CD4-positive, CD25-positive, alpha-beta regulatory T cell (primary cell): ENCODE measurements at regions not wholly inside any gene's neighbourhood (a gene's known extent, or its start where the extent isn't known, plus 50 kb on each side); places are given as distances from the start of the nearest gene placed in this dataset.

Experiments used
- ATAC-seq, 2 donors: fragments of 150-1000 bp; cut with Tn5 transposase; one replicate each; pipeline ENCODE4 v1.10.0; 2021; ENCODE audit warnings: low read depth in 2 of 2, moderate number of reproducible peaks in 2 of 2, moderate library complexity in 1 of 2
- DNase-seq, 3 donors: peaks; one replicate each; pipeline versions ENCODE4 v3.0.0 to v3.0.0-alpha.2; 2012 to 2022; ENCODE audit warnings: mixed read lengths in 1 of 3
- H3K27ac ChIP-seq: one replicate; pipeline ENCODE4 v1.7.0; 2013; ENCODE audit warnings: mild to moderate bottlenecking, low read length; ENCODE audit not compliant: insufficient read depth, poor library complexity, severe bottlenecking
- H3K27me3 ChIP-seq: one replicate; pipeline ENCODE4 v1.7.0; 2013; ENCODE audit warnings: low read length; ENCODE audit not compliant: control insufficient read depth, insufficient read depth
- H3K36me3 ChIP-seq: one replicate; pipeline ENCODE4 v1.7.0; 2013; ENCODE audit warnings: mild to moderate bottlenecking, low read length, moderate library complexity; ENCODE audit not compliant: control insufficient read depth, insufficient read depth
- H3K4me1 ChIP-seq: 2 replicates; pipeline ENCODE4 v1.7.0; 2013; ENCODE audit warnings: mild to moderate bottlenecking, low read length; ENCODE audit not compliant: insufficient read depth, control insufficient read depth, poor library complexity, severe bottlenecking
- H3K4me3 ChIP-seq: one replicate; pipeline ENCODE4 v1.7.0; 2013; ENCODE audit warnings: low read depth, mild to moderate bottlenecking, low read length, moderate library complexity
- H3K9me3 ChIP-seq, 2 experiments: 1 replicate in 1 of 2; 2 replicates in 1 of 2; pipeline ENCODE4 v1.7.0; 2013; ENCODE audit warnings: low read length in 2 of 2, mild to moderate bottlenecking in 1 of 2, moderate library complexity in 1 of 2; ENCODE audit not compliant: control insufficient read depth in 2 of 2
- H3K27ac Mint-ChIP-seq, 3 donors: one replicate each; pipeline ENCODE4 v1.8.0; 2020 to 2022; ENCODE audit warnings: mild to moderate bottlenecking in 3 of 3, mixed read lengths in 3 of 3, moderate library complexity in 2 of 3
- H3K27me3 Mint-ChIP-seq: one replicate; pipeline ENCODE4 v1.8.0; 2022; ENCODE audit warnings: mild to moderate bottlenecking, mixed read lengths
- H3K36me3 Mint-ChIP-seq: one replicate; pipeline ENCODE4 v1.8.0; 2020; ENCODE audit warnings: mixed read lengths
- H3K4me1 Mint-ChIP-seq, 4 donors: one replicate each; pipeline ENCODE4 v1.8.0; 2020 to 2022; ENCODE audit warnings: mixed read lengths in 4 of 4, mild to moderate bottlenecking in 1 of 4
- H3K4me3 Mint-ChIP-seq, 4 donors: one replicate each; pipeline ENCODE4 v1.8.0; 2020 to 2022; ENCODE audit warnings: mild to moderate bottlenecking in 4 of 4, mixed read lengths in 4 of 4, moderate library complexity in 3 of 4
- H3K9me3 Mint-ChIP-seq, 7 donors: one replicate each; pipeline ENCODE4 v1.8.0; 2020 to 2022; ENCODE audit warnings: mixed read lengths in 7 of 7, mild to moderate bottlenecking in 3 of 7, moderate library complexity in 2 of 7

- DNase-seq (no peak), ATAC-seq (no peak)
- H3K4me1 Mint-ChIP-seq, result no peaks in the 10 kb centered on the region
- H3K27ac Mint-ChIP-seq, result no peak overlapping the region
- no peak overlapping the region for H3K4me3 Mint-ChIP-seq
- H3K4me3 ChIP-seq, result no peak overlapping the region
- no peaks in the 10 kb centered on the region for H3K9me3 ChIP-seq
- no peaks in the 10 kb centered on the region for H3K27me3 ChIP-seq
- no peaks in the 10 kb centered on the region for H3K36me3 Mint-ChIP-seq
- H3K36me3 ChIP-seq, result no peaks in the 10 kb centered on the region
- peaks cover 0 to 3% (median 0%) of the 10 kb centered on the region in 7 donors for H3K9me3 Mint-ChIP-seq
- H3K27ac ChIP-seq, result no peak overlapping the region
- H3K27me3 Mint-ChIP-seq, result no peaks in the 10 kb centered on the region
- no peaks in the 10 kb centered on the region for H3K4me1 ChIP-seq
Measured at GRCh38 chr12:104856531-104856930, 101.6 kb downstream of the SLC41A2 start.

- ATAC-seq, result no peak
- Mint-ChIP-seq H3K9me3 (peaks cover 0 to 3% (median 0%) of the 10 kb centered on the region in 7 donors), H3K4me1 (no peaks in the 10 kb centered on the region), H3K4me3 (no peak overlapping the region), H3K27ac (no peak overlapping the region), H3K36me3 (no peaks in the 10 kb centered on the region), H3K27me3 (no peaks in the 10 kb centered on the region)
- no peaks in the 10 kb centered on the region for H3K4me1 ChIP-seq
- no peaks in the 10 kb centered on the region for H3K27me3 ChIP-seq
- H3K9me3 ChIP-seq, result no peaks in the 10 kb centered on the region
- H3K4me3 ChIP-seq, result no peak overlapping the region
- H3K27ac ChIP-seq, result no peak overlapping the region
- no peak for DNase-seq
- no peaks in the 10 kb centered on the region for H3K36me3 ChIP-seq
Measured at GRCh38 chr12:104855599-104855998, 102.5 kb downstream of the SLC41A2 start.

GRCh38 chr12:104852896-104853295 lies 105.2 kb downstream of the SLC41A2 start:
- Mint-ChIP-seq H3K4me1 (no peaks in the 10 kb centered on the region), H3K9me3 (no peaks in the 10 kb centered on the region), H3K27me3 (no peaks in the 10 kb centered on the region), H3K36me3 (no peaks in the 10 kb centered on the region), H3K4me3 (no peak overlapping the region), H3K27ac (no peak overlapping the region)
- H3K4me1 ChIP-seq, result no peaks in the 10 kb centered on the region
- no peak overlapping the region for H3K4me3 ChIP-seq
- no peaks in the 10 kb centered on the region for H3K36me3 ChIP-seq
- DNase-seq (no peak), ATAC-seq (no peak)
- no peaks in the 10 kb centered on the region for H3K9me3 ChIP-seq
- H3K27me3 ChIP-seq, result no peaks in the 10 kb centered on the region
- no peak overlapping the region for H3K27ac ChIP-seq

- Histone ChIP-seq H3K4me1 (no peaks in the 10 kb centered on the region), H3K27ac (no peak overlapping the region), H3K36me3 (no peaks in the 10 kb centered on the region), H3K4me3 (no peak overlapping the region), H3K27me3 (no peaks in the 10 kb centered on the region), H3K9me3 (no peaks in the 10 kb centered on the region)
- ATAC-seq, result no peak
- no peak for DNase-seq
- H3K36me3 Mint-ChIP-seq, result no peaks in the 10 kb centered on the region
- H3K4me3 Mint-ChIP-seq, result no peak overlapping the region
- no peaks in the 10 kb centered on the region for H3K27me3 Mint-ChIP-seq
- H3K27ac Mint-ChIP-seq, result no peak overlapping the region
- no peaks in the 10 kb centered on the region for H3K9me3 Mint-ChIP-seq
- H3K4me1 Mint-ChIP-seq, result no peaks in the 10 kb centered on the region
Measured at GRCh38 chr12:104852102-104852501, 106.0 kb downstream of the SLC41A2 start.

- H3K27ac Mint-ChIP-seq, result no peak overlapping the region
- DNase-seq, result no peak
- no peaks in the 10 kb centered on the region for H3K4me1 Mint-ChIP-seq
- no peak for ATAC-seq
- no peak overlapping the region for H3K4me3 Mint-ChIP-seq
- no peaks in the 10 kb centered on the region for H3K36me3 Mint-ChIP-seq
- no peaks in the 10 kb centered on the region for H3K9me3 Mint-ChIP-seq
- no peaks in the 10 kb centered on the region for H3K27me3 Mint-ChIP-seq
- Histone ChIP-seq H3K4me3 (no peak overlapping the region), H3K36me3 (no peaks in the 10 kb centered on the region), H3K27ac (no peak overlapping the region), H3K4me1 (no peaks in the 10 kb centered on the region), H3K9me3 (no peaks in the 10 kb centered on the region), H3K27me3 (no peaks in the 10 kb centered on the region)
Measured at GRCh38 chr12:104850781-104851180, 107.3 kb downstream of the SLC41A2 start.

- Mint-ChIP-seq H3K27ac (no peak overlapping the region), H3K4me3 (no peak overlapping the region)
Measured at GRCh38 chr12:104846056-104846767, 111.9 kb downstream of the SLC41A2 start.

GRCh38 chr12:104844123-104844522 lies 114.0 kb downstream of the SLC41A2 start:
- no peaks in the 10 kb centered on the region for H3K36me3 Mint-ChIP-seq
- no peaks in the 10 kb centered on the region for H3K9me3 Mint-ChIP-seq
- no peak overlapping the region for H3K27ac Mint-ChIP-seq
- no peak overlapping the region for H3K4me3 Mint-ChIP-seq
- no peak for DNase-seq
- Histone ChIP-seq H3K27ac (no peak overlapping the region), H3K9me3 (no peaks in the 10 kb centered on the region), H3K4me3 (no peak overlapping the region), H3K36me3 (no peaks in the 10 kb centered on the region), H3K4me1 (no peaks in the 10 kb centered on the region), H3K27me3 (no peaks in the 10 kb centered on the region)
- H3K4me1 Mint-ChIP-seq, result no peaks in the 10 kb centered on the region
- ATAC-seq, result no peak
- H3K27me3 Mint-ChIP-seq, result peaks cover 4% of the 10 kb centered on the region

More at GRCh38 chr12:104846056-104846767, 111.9 kb downstream of the SLC41A2 start:
- no peaks in the 10 kb centered on the region for H3K9me3 ChIP-seq
- H3K36me3 ChIP-seq, result no peaks in the 10 kb centered on the region
- H3K4me1 Mint-ChIP-seq, result no peaks in the 10 kb centered on the region
- peaks cover 4% of the 10 kb centered on the region for H3K27me3 Mint-ChIP-seq
- ATAC-seq (no peak), DNase-seq (no peak)
- no peak overlapping the region for H3K4me3 ChIP-seq
- no peaks in the 10 kb centered on the region for H3K4me1 ChIP-seq
- no peak overlapping the region for H3K27ac ChIP-seq
- H3K9me3 Mint-ChIP-seq, result no peaks in the 10 kb centered on the region
- no peaks in the 10 kb centered on the region for H3K36me3 Mint-ChIP-seq
- no peaks in the 10 kb centered on the region for H3K27me3 ChIP-seq

GRCh38 chr12:104840262-104840661 lies 117.8 kb downstream of the SLC41A2 start:
- Histone ChIP-seq H3K27me3 (no peaks in the 10 kb centered on the region), H3K27ac (no peak overlapping the region), H3K4me1 (no peaks in the 10 kb centered on the region), H3K36me3 (no peaks in the 10 kb centered on the region), H3K9me3 (no peaks in the 10 kb centered on the region), H3K4me3 (no peak overlapping the region)
- ATAC-seq (no peak), DNase-seq (no peak)
- peaks cover 4% of the 10 kb centered on the region for H3K27me3 Mint-ChIP-seq
- H3K27ac Mint-ChIP-seq, result no peak overlapping the region
- no peaks in the 10 kb centered on the region for H3K4me1 Mint-ChIP-seq
- no peak overlapping the region for H3K4me3 Mint-ChIP-seq
- no peaks in the 10 kb centered on the region for H3K36me3 Mint-ChIP-seq
- no peaks in the 10 kb centered on the region for H3K9me3 Mint-ChIP-seq
